ENCODE measurements at regions not wholly inside any gene's neighbourhood (a gene's known extent, or its start where the extent isn't known, plus 50 kb on each side); places are given as distances from the start of the nearest gene placed in this dataset.
"Not testable (repeated sequence)": the region's sequence is repeated elsewhere in the genome, so short reads cannot be mapped to it uniquely, and the experiment has no call there.

GRCh38 chr21:19076031-19076430 is 672.4 kb upstream of the TMPRSS15 start:
- whole genome bisulfite sequencing, 2 donors (ENCODE audit: low coverage in 1 of 2): 60% methylated on average over 1 of the region's 1 CpG; no CpG with 5 or more reads in 1 of the 2 donors
- Histone ChIP-seq H3K9me3 (peaks cover 0 to 15% (median 0%) of the 10 kb centered on the region in 3 donors), H3K4me1 (no peaks in the 10 kb centered on the region), H3K27me3 (no peaks in the 10 kb centered on the region), H3K4me3 (no peak overlapping the region), H3K27ac (no peak overlapping the region), H3K36me3 (no peaks in the 10 kb centered on the region)
- TF ChIP-seq EP300 (IDR thresholded peaks at IDR 0.05) (no peak), POLR2AphosphoS5 (IDR thresholded peaks at IDR 0.05) (no peak), POLR2A (IDR thresholded peaks at IDR 0.05) (no peak), CTCF (IDR thresholded peaks at IDR 0.05) (no peak)
- no peak for ATAC-seq

DNA sequence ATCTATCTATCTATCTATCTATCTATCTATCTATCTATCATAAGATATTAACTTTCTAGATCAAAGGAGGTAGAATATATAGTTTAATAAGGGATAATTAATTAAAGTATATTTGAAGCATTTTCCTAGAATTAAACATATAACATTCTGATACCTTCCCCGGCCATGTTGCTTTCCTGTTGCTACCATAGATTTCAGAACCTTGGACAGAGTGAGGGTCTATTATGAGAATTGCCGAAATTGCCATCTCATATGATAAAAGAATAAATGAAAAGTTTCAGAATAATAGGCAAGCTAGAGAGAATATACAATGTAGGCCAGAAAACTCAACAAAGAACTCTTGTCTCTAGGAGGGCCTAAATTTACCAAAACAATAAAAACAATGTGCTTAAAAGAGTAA is 706.1 kb upstream of the TMPRSS15 start:
- no peaks in the 10 kb centered on the region for H3K36me3 ChIP-seq

GRCh38 chr21:19119259-19119658 is 715.7 kb upstream of the TMPRSS15 start:
- WGBS, 2 donors (ENCODE audit: low coverage in 1 of 2): 63 to 86% methylated on average over 3 to 4 of the region's 4 CpGs
- not testable (repeated sequence) for H3K4me1 ChIP-seq, H3K27ac ChIP-seq, H3K27me3 ChIP-seq, H3K4me3 ChIP-seq, ATAC-seq, H3K36me3 ChIP-seq, H3K9me3 ChIP-seq

More for the DNA sequence above, 706.1 kb upstream of the TMPRSS15 start:
- Histone ChIP-seq H3K27ac (no peak overlapping the region), H3K4me3 (no peak overlapping the region), H3K4me1 (no peaks in the 10 kb centered on the region), H3K9me3 (no peaks in the 10 kb centered on the region), H3K27me3 (no peaks in the 10 kb centered on the region)
- WGBS, 2 donors (ENCODE audit: low coverage in 1 of 2): 65 to 67% methylated on average over 2 of the region's 2 CpGs
- no peak for ATAC-seq
- TF ChIP-seq POLR2AphosphoS5 (IDR thresholded peaks at IDR 0.05): no peak
- TF ChIP-seq EP300 (IDR thresholded peaks at IDR 0.05): no peak
- TF ChIP-seq POLR2A (IDR thresholded peaks at IDR 0.05): no peak
- TF ChIP-seq CTCF (IDR thresholded peaks at IDR 0.05): no peak

GRCh38 chr21:19120591-19120990 is 717.0 kb upstream of the TMPRSS15 start:
- TF ChIP-seq EP300 (IDR thresholded peaks at IDR 0.05): no peak
- no peak for TF ChIP-seq POLR2A (IDR thresholded peaks at IDR 0.05)
- no peak for TF ChIP-seq CTCF (IDR thresholded peaks at IDR 0.05)
- no peak for TF ChIP-seq POLR2AphosphoS5 (IDR thresholded peaks at IDR 0.05)
- Histone ChIP-seq H3K4me3 (no peak overlapping the region), H3K27ac (no peak overlapping the region), H3K4me1 (no peaks in the 10 kb centered on the region), H3K9me3 (no peaks in the 10 kb centered on the region), H3K27me3 (no peaks in the 10 kb centered on the region), H3K36me3 (no peaks in the 10 kb centered on the region)
- 74 to 94% methylated on average over 3 to 4 of the region's 4 CpGs for WGBS, 2 donors (ENCODE audit: low coverage in 1 of 2)
- ATAC-seq: no peak

GRCh38 chr21:19122356-19122755 is 718.8 kb upstream of the TMPRSS15 start:
- Histone ChIP-seq H3K4me3 (no peak overlapping the region), H3K9me3 (no peaks in the 10 kb centered on the region), H3K27ac (no peak overlapping the region), H3K4me1 (no peaks in the 10 kb centered on the region), H3K36me3 (no peaks in the 10 kb centered on the region), H3K27me3 (no peaks in the 10 kb centered on the region)
- 66 to 72% methylated on average over 2 of the region's 2 CpGs for WGBS, 2 donors (ENCODE audit: low coverage in 1 of 2)
- TF ChIP-seq POLR2AphosphoS5 (IDR thresholded peaks at IDR 0.05) (no peak), CTCF (IDR thresholded peaks at IDR 0.05) (no peak), EP300 (IDR thresholded peaks at IDR 0.05) (no peak), POLR2A (IDR thresholded peaks at IDR 0.05) (no peak)
- ATAC-seq: no peak

All from gastroesophageal sphincter (tissue), 4 donors.